Spleen (tissue), 11 donors: ENCODE measurements at regions not wholly inside any gene's neighbourhood (a gene's known extent, or its start where the extent isn't known, plus 50 kb on each side); places are given as distances from the start of the nearest gene placed in this dataset.

Experiments
- DNase-seq: peaks from one replicate; pipeline ENCODE4 v3.0.0-alpha.2; 2020
- H3K27ac ChIP-seq, 8 donors: fragments of 200-600 bp; sonication (generic) in 7 of 8; 1 replicate in 4 of 8; 2 replicates in 4 of 8; pipeline versions ENCODE4 v1.5.0 to v1.8.0; 2016 to 2021; ENCODE audit warnings: inconsistent platforms in 4 of 8, mild to moderate bottlenecking in 4 of 8, moderate library complexity in 1 of 8
- H3K27me3 ChIP-seq, 7 donors: fragments of 200-600 bp; sonication (generic) in 6 of 7; replicated peaks in 1 of 7; 1 replicate in 4 of 7; 2 replicates in 3 of 7; pipeline versions ENCODE4 v1.5.0 to v1.8.0; 2016 to 2021; ENCODE audit warnings: inconsistent platforms in 3 of 7, mild to moderate bottlenecking in 1 of 7
- H3K36me3 ChIP-seq, 6 donors: fragments of 200-600 bp; sonication (generic) in 5 of 6; 1 replicate in 4 of 6; 2 replicates in 2 of 6; pipeline versions ENCODE4 v1.5.0 to v1.8.0; 2016 to 2021; ENCODE audit warnings: inconsistent platforms in 2 of 6
- H3K4me1 ChIP-seq, 6 donors: fragments of 200-600 bp; sonication (generic) in 5 of 6; 1 replicate in 3 of 6; 2 replicates in 3 of 6; pipeline versions ENCODE4 v1.5.0 to v1.8.0; 2016 to 2021; ENCODE audit warnings: inconsistent platforms in 3 of 6
- H3K4me3 ChIP-seq, 8 donors: fragments of 200-600 bp; sonication (generic) in 7 of 8; 1 replicate in 4 of 8; 2 replicates in 4 of 8; pipeline versions ENCODE4 v1.5.0 to v1.8.0; 2016 to 2021; ENCODE audit warnings: inconsistent platforms in 4 of 8, mild to moderate bottlenecking in 4 of 8, moderate library complexity in 2 of 8
- H3K9me3 ChIP-seq, 8 donors: fragments of 200-600 bp; sonication (generic) in 7 of 8; 1 replicate in 4 of 8; 2 replicates in 4 of 8; pipeline versions ENCODE4 v1.5.0 to v1.8.0; 2016 to 2021; ENCODE audit warnings: inconsistent platforms in 4 of 8
- CTCF ChIP-seq, 11 experiments: fragments of 200-600 bp in 7 of 11; fragments of 450-650 bp in 4 of 11; sonication (generic) in 4 of 11; IDR thresholded peaks in 8 of 11; conservative IDR thresholded peaks in 3 of 11; 1 replicate in 7 of 11; 2 replicates in 4 of 11; pipeline versions ENCODE4 v1.4.0 to v1.8.0; 2016 to 2021; ENCODE audit warnings: antibody characterized with exemption in 11 of 11, inconsistent platforms in 4 of 11, mild to moderate bottlenecking in 1 of 11
- POLR2A ChIP-seq, 3 donors: fragments of 450-650 bp; IDR thresholded peaks; one replicate each; pipeline ENCODE4 v1.5.1; 2017; ENCODE audit warnings: antibody characterized with exemption in 3 of 3, mild to moderate bottlenecking in 1 of 3
- POLR2AphosphoS5 ChIP-seq, 3 donors: sonication (generic); formaldehyde crosslinking; IDR thresholded peaks; one replicate each; pipeline ENCODE4 v1.5.1; 2017; ENCODE audit warnings: antibody characterized with exemption in 3 of 3
- WGBS, 5 donors: extraction: QIAGEN DNeasy Blood & Tissue Kit in 3 of 5; methylation state at CpG; one replicate each; pipeline versions ENCODE4 v1.1.5 to v1.1.7; 2013 to 2018; 5-methylcytosine and 5-hydroxymethylcytosine counted together
- intact Hi-C: fragments of 100-400 bp; cut with DNase I; formaldehyde crosslinking; loops from one replicate; pipeline ENCODE4 v1.15.0; 2023; ENCODE audit warnings: low total_unique reads
- donor health status: healthy with polysubstance abuse.
- donor health status: DM: no; HTN: no; CAD: no; lungs with moderate emphysema.
- donor health status: DM: no; HTN: no; CAD: no.
- donor health status: Bipolar disorder and iron deficiency.
- donor health status: healthy.
- donor health status: DM: no; HTN: no; CAD: no.
- donor health status: DM: yes; HTN: yes; CAD: no.

- H3K27ac ChIP-seq: no peak overlapping the region
- no peak for TF ChIP-seq POLR2A (IDR thresholded peaks at IDR 0.05)
- no peak for TF ChIP-seq POLR2AphosphoS5 (IDR thresholded peaks at IDR 0.05)
- TF ChIP-seq CTCF (IDR thresholded peaks at IDR 0.05 in 8 of 11, conservative IDR thresholded peaks at IDR 0.05 in 3 of 11): no peak
- intact Hi-C loops: no loop called here
- DNase-seq: no peak
- H3K36me3 ChIP-seq: no peaks in the 10 kb centered on the region
- H3K27me3 ChIP-seq: no peaks in the 10 kb centered on the region
- H3K4me1 ChIP-seq: no peaks in the 10 kb centered on the region
- 85 to 94% (median 94%) methylated on average over 1 of the region's 1 CpG for WGBS, 5 donors
- H3K4me3 ChIP-seq: no peak overlapping the region
- peaks cover 0 to 25% (median 6%) of the 10 kb centered on the region in 8 donors for H3K9me3 ChIP-seq
These were observed 1923.1 kb downstream of the PCDH9 start for GRCh38 chr13:65307056-65307455.

GRCh38 chr13:65302691-65303090 is 1927.4 kb downstream of the PCDH9 start:
- DNase-seq: no peak
- WGBS, 5 donors: 75 to 89% (median 82%) methylated on average over 3 of the region's 3 CpGs
- intact Hi-C loops: no loop called here
- H3K36me3 ChIP-seq: no peaks in the 10 kb centered on the region
- TF ChIP-seq POLR2AphosphoS5 (IDR thresholded peaks at IDR 0.05) (no peak), CTCF (IDR thresholded peaks at IDR 0.05 in 8 of 11, conservative IDR thresholded peaks at IDR 0.05 in 3 of 11) (no peak)
- H3K27me3 ChIP-seq: no peaks in the 10 kb centered on the region
- H3K9me3 ChIP-seq: no peaks in the 10 kb centered on the region
- no peak overlapping the region for H3K4me3 ChIP-seq
- H3K27ac ChIP-seq: no peak overlapping the region
- H3K4me1 ChIP-seq: no peaks in the 10 kb centered on the region

GRCh38 chr13:65301506-65301905 is 1928.6 kb downstream of the PCDH9 start:
- TF ChIP-seq CTCF (IDR thresholded peaks at IDR 0.05 in 8 of 11, conservative IDR thresholded peaks at IDR 0.05 in 3 of 11): no peak
- no peak for TF ChIP-seq POLR2A (IDR thresholded peaks at IDR 0.05)
- TF ChIP-seq POLR2AphosphoS5 (IDR thresholded peaks at IDR 0.05): no peak
- intact Hi-C loops: no loop called here
- no peaks in the 10 kb centered on the region for H3K36me3 ChIP-seq
- H3K9me3 ChIP-seq: no peaks in the 10 kb centered on the region
- H3K27me3 ChIP-seq: no peaks in the 10 kb centered on the region
- H3K4me3 ChIP-seq: no peak overlapping the region
- DNase-seq: no peak
- no peak overlapping the region for H3K27ac ChIP-seq
- no peaks in the 10 kb centered on the region for H3K4me1 ChIP-seq

GRCh38 chr13:65300220-65300619 is 1929.9 kb downstream of the PCDH9 start:
- H3K27me3 ChIP-seq: no peaks in the 10 kb centered on the region
- H3K4me3 ChIP-seq: no peak overlapping the region
- no peak for DNase-seq
- H3K27ac ChIP-seq: no peak overlapping the region
- intact Hi-C loops: no loop called here
- H3K9me3 ChIP-seq: no peaks in the 10 kb centered on the region
- no peaks in the 10 kb centered on the region for H3K4me1 ChIP-seq
- TF ChIP-seq CTCF (IDR thresholded peaks at IDR 0.05 in 8 of 11, conservative IDR thresholded peaks at IDR 0.05 in 3 of 11): no peak
- TF ChIP-seq POLR2AphosphoS5 (IDR thresholded peaks at IDR 0.05): no peak
- TF ChIP-seq POLR2A (IDR thresholded peaks at IDR 0.05): no peak
- no peaks in the 10 kb centered on the region for H3K36me3 ChIP-seq
